Skeletal muscle tissue (tissue), 3 donors: ENCODE measurements at regions not wholly inside any gene's neighbourhood (a gene's known extent, or its start where the extent isn't known, plus 50 kb on each side); places are given as distances from the start of the nearest gene placed in this dataset.

Experiments used
- H3K27ac ChIP-seq: one replicate; pipeline ENCODE4 v1.7.0; 2013; ENCODE audit warnings: mild to moderate bottlenecking, low read depth, low read length, inconsistent platforms
- H3K27me3 ChIP-seq, 3 donors: one replicate each; pipeline ENCODE4 v1.7.0; 2013; ENCODE audit warnings: low read length in 3 of 3; ENCODE audit not compliant: control insufficient read depth in 3 of 3, insufficient read depth in 3 of 3
- H3K36me3 ChIP-seq, 3 donors: one replicate each; pipeline ENCODE4 v1.7.0; 2013; ENCODE audit warnings: low read length in 3 of 3; ENCODE audit not compliant: control insufficient read depth in 3 of 3, insufficient read depth in 3 of 3
- H3K4me1 ChIP-seq, 3 donors: one replicate each; pipeline ENCODE4 v1.7.0; 2013; ENCODE audit warnings: low read length in 3 of 3, mild to moderate bottlenecking in 3 of 3; ENCODE audit not compliant: control insufficient read depth in 3 of 3, insufficient read depth in 3 of 3
- H3K4me3 ChIP-seq, 3 donors: one replicate each; pipeline ENCODE4 v1.7.0; 2013; ENCODE audit warnings: low read length in 3 of 3
- H3K9ac ChIP-seq, 3 donors: one replicate each; pipeline ENCODE4 v1.7.0; 2013; ENCODE audit warnings: low read length in 3 of 3, mild to moderate bottlenecking in 3 of 3, moderate library complexity in 2 of 3, low read depth in 1 of 3
- H3K9me3 ChIP-seq, 3 donors: one replicate each; pipeline ENCODE4 v1.7.0; 2013; ENCODE audit warnings: low read length in 3 of 3; ENCODE audit not compliant: control insufficient read depth in 3 of 3
- donor health status: Osteomylitis.

- H3K4me3 ChIP-seq = no peak overlapping the region
- H3K9me3 ChIP-seq = no peaks in the 10 kb centered on the region
- no peaks in the 10 kb centered on the region for H3K36me3 ChIP-seq
- no peak overlapping the region for H3K9ac ChIP-seq
- H3K27me3 ChIP-seq = no peaks in the 10 kb centered on the region
- no peaks in the 10 kb centered on the region for H3K4me1 ChIP-seq
- no peak overlapping the region for H3K27ac ChIP-seq
Measured at GRCh38 chr2:83240611-83241010, 1218.5 kb downstream of the SUCLG1 start.

GRCh38 chr2:83238111-83238510 lies 1221.0 kb downstream of the SUCLG1 start:
- H3K4me3 ChIP-seq = no peak overlapping the region
- no peaks in the 10 kb centered on the region for H3K4me1 ChIP-seq
- H3K9me3 ChIP-seq = no peaks in the 10 kb centered on the region
- no peak overlapping the region for H3K27ac ChIP-seq
- no peaks in the 10 kb centered on the region for H3K27me3 ChIP-seq
- no peak overlapping the region for H3K9ac ChIP-seq
- no peaks in the 10 kb centered on the region for H3K36me3 ChIP-seq

GRCh38 chr2:83234246-83234645 lies 1224.8 kb downstream of the SUCLG1 start:
- H3K36me3 ChIP-seq = no peaks in the 10 kb centered on the region
- no peaks in the 10 kb centered on the region for H3K9me3 ChIP-seq
- H3K27ac ChIP-seq = no peak overlapping the region
- H3K4me3 ChIP-seq = no peak overlapping the region
- no peaks in the 10 kb centered on the region for H3K4me1 ChIP-seq
- no peaks in the 10 kb centered on the region for H3K27me3 ChIP-seq
- no peak overlapping the region for H3K9ac ChIP-seq

- no peaks in the 10 kb centered on the region for H3K27me3 ChIP-seq
- no peaks in the 10 kb centered on the region for H3K4me1 ChIP-seq
- no peak overlapping the region for H3K4me3 ChIP-seq
- no peak overlapping the region for H3K27ac ChIP-seq
- no peak overlapping the region for H3K9ac ChIP-seq
- no peaks in the 10 kb centered on the region for H3K36me3 ChIP-seq
- H3K9me3 ChIP-seq = no peaks in the 10 kb centered on the region
Measured at GRCh38 chr2:83233781-83234180, 1225.3 kb downstream of the SUCLG1 start.

GRCh38 chr2:83233326-83233725 lies 1225.8 kb downstream of the SUCLG1 start:
- Histone ChIP-seq H3K9ac (no peak overlapping the region), H3K36me3 (no peaks in the 10 kb centered on the region), H3K9me3 (no peaks in the 10 kb centered on the region), H3K27me3 (no peaks in the 10 kb centered on the region), H3K27ac (no peak overlapping the region), H3K4me1 (no peaks in the 10 kb centered on the region), H3K4me3 (no peak overlapping the region)

- Histone ChIP-seq H3K4me3 (no peak overlapping the region), H3K36me3 (no peaks in the 10 kb centered on the region), H3K4me1 (no peaks in the 10 kb centered on the region), H3K27ac (no peak overlapping the region), H3K9ac (no peak overlapping the region), H3K9me3 (no peaks in the 10 kb centered on the region), H3K27me3 (no peaks in the 10 kb centered on the region)
Measured at GRCh38 chr2:83229443-83229842, 1229.6 kb downstream of the SUCLG1 start.

- Histone ChIP-seq H3K4me1 (no peaks in the 10 kb centered on the region), H3K9ac (no peak overlapping the region), H3K36me3 (no peaks in the 10 kb centered on the region), H3K9me3 (no peaks in the 10 kb centered on the region), H3K27me3 (no peaks in the 10 kb centered on the region), H3K4me3 (no peak overlapping the region), H3K27ac (no peak overlapping the region)
Measured at GRCh38 chr2:83224591-83225200, 1234.4 kb downstream of the SUCLG1 start.

GRCh38 chr2:83221258-83221657 lies 1237.8 kb downstream of the SUCLG1 start:
- Histone ChIP-seq H3K9me3 (no peaks in the 10 kb centered on the region), H3K36me3 (no peaks in the 10 kb centered on the region), H3K9ac (no peak overlapping the region), H3K27ac (no peak overlapping the region), H3K4me1 (no peaks in the 10 kb centered on the region), H3K27me3 (no peaks in the 10 kb centered on the region), H3K4me3 (no peak overlapping the region)

GRCh38 chr2:83217854-83218253 lies 1241.2 kb downstream of the SUCLG1 start:
- no peak overlapping the region for H3K4me3 ChIP-seq
- no peak overlapping the region for H3K27ac ChIP-seq
- H3K9me3 ChIP-seq = no peaks in the 10 kb centered on the region
- H3K9ac ChIP-seq = no peak overlapping the region
- H3K4me1 ChIP-seq = no peaks in the 10 kb centered on the region
- no peaks in the 10 kb centered on the region for H3K27me3 ChIP-seq
- H3K36me3 ChIP-seq = no peaks in the 10 kb centered on the region

GRCh38 chr2:83196225-83196624 lies 1262.9 kb downstream of the SUCLG1 start:
- no peaks in the 10 kb centered on the region for H3K27me3 ChIP-seq
- H3K27ac ChIP-seq = no peak overlapping the region
- H3K9ac ChIP-seq = no peak overlapping the region
- no peaks in the 10 kb centered on the region for H3K4me1 ChIP-seq
- H3K4me3 ChIP-seq = no peak overlapping the region
- H3K9me3 ChIP-seq = no peaks in the 10 kb centered on the region
- H3K36me3 ChIP-seq = no peaks in the 10 kb centered on the region

GRCh38 chr2:83191316-83191715 lies 1267.8 kb downstream of the SUCLG1 start:
- no peak overlapping the region for H3K4me3 ChIP-seq
- H3K9ac ChIP-seq = no peak overlapping the region
- H3K4me1 ChIP-seq = no peaks in the 10 kb centered on the region
- no peaks in the 10 kb centered on the region for H3K9me3 ChIP-seq
- H3K27ac ChIP-seq = no peak overlapping the region
- no peaks in the 10 kb centered on the region for H3K36me3 ChIP-seq
- H3K27me3 ChIP-seq = no peaks in the 10 kb centered on the region
